HT-29 (cell line): ENCODE measurements at regions not wholly inside any gene's neighbourhood (a gene's known extent, or its start where the extent isn't known, plus 50 kb on each side); places are given as distances from the start of the nearest gene placed in this dataset.
"Not testable (repeated sequence)": the region's sequence is repeated elsewhere in the genome, so short reads cannot be mapped to it uniquely, and the experiment has no call there.

ENCODE experiments used
- DNase-seq: peaks from one replicate; pipeline ENCODE4 v3.0.0-alpha.2; 2015; ENCODE audit warnings: low spot score

DNA sequence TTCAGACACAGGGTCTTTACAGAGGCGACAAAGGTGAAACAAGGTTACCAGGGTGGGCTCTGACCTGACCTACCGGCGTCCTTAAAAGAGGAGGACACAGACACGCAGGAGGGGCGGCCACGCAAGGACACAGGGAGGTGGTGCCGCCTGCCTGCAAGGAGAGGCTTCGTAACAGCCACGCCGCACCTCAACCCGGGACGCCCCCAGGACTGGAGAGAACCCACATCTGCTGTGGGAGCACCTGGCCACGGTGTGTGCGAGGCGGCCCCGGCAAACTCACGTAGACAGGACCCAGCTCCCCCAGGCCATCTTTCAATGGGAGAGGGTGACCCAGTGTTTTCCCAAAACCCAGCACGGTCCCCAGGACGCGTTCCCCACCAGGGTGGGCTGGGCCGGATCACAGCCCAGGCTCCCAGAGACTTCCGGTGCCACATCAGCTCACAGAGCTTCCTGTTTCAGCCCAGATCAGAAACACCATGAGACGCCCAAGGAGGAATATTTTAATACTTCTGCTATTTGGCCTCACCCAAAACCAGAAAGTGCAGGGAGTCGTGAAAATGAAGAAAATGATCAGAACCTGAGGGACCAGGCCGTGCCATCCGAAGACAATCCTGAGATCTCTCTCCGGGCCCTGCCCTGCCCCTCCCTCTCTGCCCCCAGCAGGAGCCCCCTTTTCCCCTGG lies 5417.4 kb upstream of the TPTE start:
- not testable (repeated sequence) for DNase-seq

DNA sequence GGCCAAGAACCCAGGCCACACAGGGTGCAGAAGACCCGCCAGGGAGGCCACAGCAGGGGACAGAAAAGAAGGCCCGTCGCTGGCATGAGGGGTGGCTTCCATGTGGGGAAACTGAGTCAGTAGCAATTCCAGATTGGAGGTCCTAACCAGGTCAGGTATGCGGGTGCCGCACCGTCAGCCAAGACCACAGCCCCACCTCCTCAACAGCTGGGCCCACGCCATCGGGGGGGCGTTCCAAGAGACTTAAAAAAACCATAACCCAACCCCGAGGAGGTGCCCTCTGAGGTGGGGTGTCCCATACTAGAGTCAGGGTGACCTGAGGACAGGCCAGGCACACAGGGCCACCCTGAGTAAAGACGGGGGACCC lies 5416.8 kb upstream of the TPTE start:
- not testable (repeated sequence) for DNase-seq

DNA sequence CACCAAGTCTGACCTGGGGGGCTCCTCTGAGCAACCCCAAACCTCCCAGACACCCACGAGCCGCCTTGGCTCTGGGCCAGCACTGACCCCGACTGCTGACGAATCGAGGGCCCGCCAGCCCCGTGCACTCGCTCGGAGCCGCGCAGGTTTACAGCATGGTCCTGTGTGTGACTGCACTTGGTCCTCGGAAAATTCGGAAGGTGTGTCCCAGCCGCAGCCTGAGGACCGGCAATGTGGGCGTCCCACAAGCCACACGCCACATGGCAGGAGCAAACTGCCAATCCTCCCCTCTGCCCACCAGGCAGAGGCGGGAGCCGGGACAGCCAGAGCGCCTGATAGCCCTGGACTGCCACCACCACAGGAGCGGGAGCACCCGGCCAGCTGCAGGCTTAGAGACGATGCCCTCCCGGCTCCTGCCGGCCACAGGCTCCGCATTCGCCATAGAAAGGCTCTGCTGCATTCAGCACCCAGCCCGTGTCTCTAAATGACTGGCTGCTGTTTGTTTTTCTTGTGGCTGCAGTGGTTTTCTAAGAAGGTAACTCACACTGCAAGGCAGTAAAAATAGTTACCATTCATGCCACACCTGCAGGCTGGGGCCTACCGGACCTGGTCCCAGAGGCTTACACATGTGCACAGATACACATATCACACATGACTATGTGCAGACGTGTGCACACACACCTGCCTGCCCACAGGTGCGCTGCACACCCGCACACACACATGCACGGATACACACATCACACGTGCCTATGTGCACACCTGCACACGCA lies 5415.3 kb upstream of the TPTE start:
- not testable (repeated sequence) for DNase-seq

DNA sequence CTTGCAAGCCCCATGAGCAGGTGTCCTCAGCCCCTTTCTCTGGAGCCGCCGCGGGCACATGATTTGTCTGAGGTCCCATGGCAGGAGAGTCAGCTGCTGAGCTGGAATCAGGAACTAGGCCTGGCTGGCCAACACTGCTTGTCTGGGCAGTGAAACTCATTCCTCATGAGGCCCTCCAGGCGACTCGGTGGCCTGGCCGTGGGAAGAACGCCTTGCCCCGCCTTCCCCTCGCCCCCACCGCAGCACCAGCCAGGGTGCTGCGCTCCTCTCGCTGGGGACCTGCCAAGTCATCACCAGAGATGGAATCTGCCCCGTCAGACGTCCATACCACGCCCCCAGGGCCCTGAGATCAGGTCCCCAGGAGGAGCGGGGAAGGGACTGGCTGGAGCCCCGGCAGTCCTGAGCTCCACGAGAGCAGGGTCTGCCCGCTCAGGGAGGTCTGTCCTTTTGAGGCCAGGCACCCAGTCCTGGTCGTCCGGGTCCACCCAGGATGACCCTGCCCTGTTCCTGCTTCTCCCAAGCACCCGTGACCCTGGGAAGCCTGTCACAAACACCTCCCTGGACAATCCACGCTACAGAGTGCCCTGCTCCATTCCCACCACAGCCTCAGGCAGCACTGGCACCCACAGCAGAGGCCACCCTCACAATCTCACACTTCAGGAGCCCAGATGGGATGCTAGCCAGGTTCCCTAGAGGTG lies 5414.5 kb upstream of the TPTE start:
- DNase-seq = not testable (repeated sequence)

DNA sequence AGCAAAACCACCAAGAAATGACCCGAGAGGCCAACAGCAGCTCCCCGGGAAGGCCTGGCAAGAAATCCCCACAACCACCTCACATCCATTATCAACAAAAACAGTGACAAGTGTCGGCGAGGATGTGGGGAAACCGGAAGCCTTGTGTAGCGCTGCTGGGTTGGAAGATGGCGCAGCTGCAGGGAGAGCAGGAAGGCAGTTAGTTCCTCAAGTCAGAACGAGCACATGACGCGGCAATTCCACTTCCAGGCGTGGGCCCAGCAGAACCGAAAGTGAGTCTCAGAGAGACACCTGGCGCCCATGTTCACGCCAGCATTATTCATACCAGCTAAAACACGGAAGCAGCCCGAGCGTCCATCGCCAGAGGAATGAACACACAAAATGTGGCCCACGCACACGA lies 5413.7 kb upstream of the TPTE start:
- not testable (repeated sequence) for DNase-seq

DNA sequence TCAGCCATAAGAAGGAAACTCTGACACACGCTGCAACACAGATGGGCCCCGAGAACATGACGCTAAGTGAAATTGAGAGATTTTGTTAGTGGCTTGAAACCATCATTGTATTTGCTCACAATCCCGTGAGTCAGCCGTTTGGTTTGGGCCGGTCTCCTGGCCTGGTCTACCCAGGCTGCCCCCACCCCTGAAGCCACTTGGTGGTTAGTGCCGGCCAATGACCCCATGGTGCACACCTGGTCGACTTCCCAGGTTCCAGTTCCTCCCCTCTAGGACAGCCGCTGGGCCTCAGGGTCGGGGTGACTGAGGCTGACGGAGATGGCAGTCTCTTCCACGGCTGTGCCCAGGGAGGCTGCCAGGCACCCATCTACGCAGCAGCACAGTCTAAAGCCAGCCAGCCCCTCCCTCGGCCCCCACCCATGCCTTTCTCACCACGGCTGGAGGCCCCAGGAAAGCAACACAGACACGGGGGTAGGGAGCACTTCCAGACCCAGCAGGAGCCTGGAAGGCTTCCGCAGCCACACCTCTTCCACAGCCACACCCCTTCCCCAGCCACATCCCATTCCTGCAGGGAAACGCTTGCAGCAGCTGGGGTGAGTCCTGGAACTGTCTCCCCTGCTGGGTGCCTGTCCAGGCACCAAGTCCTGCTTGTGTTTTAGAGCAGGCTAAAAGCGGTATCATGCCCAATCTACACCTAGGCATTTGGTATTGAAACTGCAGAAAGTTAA lies 5413.2 kb upstream of the TPTE start:
- DNase-seq = not testable (repeated sequence)

DNA sequence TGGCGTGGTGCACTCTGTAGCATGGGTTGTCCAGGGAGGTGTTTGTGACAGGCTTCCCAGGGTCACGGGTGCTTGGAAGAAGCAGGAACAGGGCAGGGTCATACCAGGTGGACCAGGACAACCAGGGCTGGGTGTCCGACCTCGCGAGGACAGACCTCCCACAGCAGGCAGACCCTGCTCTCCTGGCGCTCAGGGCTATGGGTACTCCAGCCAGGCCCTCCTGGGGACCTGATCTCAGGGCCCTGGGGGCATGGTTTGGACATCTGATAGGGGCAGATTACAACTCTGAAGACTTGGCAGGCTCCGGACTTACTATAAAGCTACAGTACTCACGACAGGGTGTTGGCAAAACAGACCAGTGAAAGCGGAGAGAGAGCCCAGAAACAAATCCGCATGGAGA lies 5410.2 kb upstream of the TPTE start:
- not testable (repeated sequence) for DNase-seq

DNA sequence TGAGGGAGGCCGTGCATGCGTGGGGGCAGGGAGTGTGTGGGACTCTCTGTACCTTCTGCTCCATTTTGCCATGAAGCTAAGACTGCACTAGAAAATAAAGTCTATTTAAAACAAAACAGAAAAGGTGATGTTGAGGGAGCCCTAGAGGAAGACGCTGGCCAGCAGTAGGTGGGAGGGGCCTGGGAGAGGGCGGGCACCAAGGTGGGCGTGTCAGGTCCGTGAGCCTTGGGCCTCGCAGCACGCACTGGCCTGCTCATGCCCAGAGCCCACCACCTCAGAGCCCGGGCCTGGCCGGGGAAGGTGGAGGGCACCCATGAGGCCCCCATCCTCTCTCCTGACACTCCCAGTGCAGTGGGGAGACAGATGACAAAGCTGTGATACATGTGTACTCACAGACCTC lies 5408.3 kb upstream of the TPTE start:
- not testable (repeated sequence) for DNase-seq

DNA sequence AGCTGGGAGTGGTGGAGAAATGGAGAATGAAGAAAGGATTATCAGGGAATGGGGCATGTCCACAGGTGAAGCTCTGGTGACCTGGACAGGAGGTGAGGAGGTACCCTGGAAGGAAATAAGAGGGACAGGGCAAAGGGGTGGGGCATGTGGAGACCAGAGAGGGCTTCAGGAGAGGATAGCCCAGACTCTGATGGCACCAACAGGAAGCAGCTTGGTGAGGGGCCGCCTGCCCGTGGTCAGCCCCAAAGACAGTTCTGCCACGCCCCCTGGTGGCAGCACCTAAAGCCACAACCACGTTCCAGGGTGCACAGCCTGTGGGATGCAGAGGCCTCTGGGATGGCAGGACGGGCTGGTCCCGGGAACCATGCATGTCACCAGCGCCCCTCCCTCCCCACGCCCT lies 5406.9 kb upstream of the TPTE start:
- not testable (repeated sequence) for DNase-seq

DNA sequence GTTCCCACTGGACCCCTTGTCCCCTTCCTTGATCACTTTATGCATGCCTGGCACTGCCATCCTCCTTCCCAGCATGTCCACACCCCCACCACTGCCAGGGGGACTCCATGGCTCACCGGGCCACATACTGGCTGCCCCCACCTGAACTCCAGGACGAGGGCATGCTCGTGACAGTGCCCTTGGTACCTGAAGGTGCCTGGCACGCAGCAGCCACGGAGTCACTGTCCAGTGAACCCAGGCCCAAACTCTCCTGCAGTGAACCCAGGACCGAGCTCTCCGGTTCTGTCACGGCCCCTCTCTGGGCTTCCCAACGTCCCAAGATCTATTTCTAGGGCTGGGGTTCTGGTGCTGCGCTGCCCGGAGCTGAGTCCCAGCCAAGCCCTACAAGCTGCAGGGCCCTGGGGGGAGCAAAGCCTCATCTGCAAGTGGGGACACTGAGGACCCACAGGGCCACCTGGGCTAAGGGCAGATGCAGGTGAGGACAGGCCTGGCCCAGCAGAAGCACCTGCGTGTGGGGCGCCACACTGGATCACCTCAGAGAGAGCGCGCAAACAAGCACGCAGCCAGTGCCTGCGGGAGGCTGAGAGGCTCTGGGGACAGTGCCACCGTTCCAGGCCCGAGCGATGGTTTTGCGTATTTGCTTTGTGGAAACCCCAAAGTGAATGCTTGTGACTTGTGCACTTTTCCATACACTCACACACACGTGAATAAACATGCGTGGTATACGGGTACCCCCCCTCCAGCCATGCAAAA lies 5406.3 kb upstream of the TPTE start:
- DNase-seq = not testable (repeated sequence)

DNA sequence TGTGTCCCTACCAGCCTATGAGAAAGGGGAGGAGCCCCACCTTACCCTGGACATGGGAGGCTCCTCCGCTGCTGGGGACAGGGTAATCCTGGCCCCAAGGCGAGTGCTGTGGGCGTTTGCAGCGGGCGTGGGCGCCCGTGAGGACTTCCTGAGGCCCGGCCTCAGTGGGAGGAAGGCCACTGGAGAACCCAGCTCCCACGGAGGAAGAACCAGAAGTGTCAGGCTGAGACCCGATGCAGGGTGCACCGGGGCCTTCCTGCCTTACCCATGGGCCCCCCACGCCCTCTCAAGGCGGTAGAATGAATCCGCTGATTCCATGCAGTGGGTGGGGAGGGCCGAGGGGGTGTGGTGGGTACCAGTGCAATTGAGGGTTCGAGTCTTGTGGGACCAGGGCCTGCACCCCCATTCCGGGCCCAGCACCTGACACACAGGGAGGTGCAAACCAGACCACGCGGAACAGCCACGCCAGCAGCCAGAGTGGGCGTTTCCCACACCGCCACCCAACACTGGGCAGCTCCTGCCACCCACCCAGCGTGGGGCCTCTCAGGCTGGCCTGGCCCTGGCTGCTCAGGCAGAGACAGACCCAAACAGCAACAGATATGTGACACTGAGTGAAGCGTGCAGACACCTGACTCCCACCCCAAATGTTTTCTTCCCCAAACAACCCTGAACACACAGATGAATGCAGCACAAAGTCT lies 5405.6 kb upstream of the TPTE start:
- DNase-seq = not testable (repeated sequence)

DNA sequence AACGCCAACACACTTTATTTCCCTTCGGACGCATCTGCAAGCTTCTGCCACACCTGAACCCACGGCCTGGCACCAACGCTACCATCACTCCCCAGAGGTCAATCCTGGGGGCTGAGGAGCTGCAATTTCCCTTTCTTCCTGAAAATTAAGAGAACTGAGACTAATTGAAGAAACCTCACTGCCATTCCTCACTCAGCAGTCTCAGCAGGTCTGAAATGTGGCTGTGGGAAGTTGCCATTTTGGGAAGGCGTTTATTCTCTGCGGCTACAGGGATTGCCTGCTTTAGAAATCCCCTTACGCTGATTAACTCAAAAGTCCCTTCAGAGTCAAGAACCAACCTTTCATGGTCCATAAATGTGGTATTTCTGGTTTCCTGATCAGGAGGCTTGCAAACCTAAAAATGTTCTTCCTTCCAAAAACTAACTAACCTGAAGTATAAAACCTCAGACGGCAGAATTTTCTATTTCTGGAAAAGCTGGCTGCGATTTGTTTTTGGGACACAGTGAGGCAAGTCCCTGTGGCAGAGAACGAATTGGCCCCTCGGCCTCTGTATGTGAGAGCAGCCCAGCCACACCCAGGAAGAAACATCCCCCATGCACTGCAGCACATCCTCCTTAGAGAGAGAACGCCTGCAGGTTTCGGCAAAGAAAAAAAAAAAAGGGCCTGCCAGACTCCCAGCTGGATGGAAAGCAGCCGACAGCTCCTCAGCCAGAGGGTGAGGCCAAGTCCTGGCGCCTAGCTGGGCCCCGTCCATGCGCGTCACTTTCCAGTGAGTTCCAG lies 5404.8 kb upstream of the TPTE start:
- DNase-seq = not testable (repeated sequence)

DNA sequence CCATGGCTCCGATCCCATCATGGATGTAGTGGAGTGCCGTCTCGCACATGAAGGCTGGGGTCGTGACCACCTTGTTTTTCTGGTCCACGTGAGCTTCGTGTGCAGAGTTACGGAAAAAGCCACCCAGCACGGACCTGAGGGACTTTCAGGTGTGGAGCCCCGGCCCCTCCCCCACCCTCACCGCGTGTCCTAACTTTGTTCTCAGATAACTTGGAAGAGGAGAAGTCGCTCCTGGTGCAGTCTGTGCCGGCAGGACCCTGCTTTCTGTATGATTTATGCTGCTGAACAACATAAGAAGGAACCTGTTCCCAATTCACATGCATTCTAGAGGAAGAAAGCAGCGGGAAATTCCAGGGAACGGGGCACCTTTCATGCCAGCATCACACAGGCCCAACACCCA lies 5404.2 kb upstream of the TPTE start:
- not testable (repeated sequence) for DNase-seq

DNA sequence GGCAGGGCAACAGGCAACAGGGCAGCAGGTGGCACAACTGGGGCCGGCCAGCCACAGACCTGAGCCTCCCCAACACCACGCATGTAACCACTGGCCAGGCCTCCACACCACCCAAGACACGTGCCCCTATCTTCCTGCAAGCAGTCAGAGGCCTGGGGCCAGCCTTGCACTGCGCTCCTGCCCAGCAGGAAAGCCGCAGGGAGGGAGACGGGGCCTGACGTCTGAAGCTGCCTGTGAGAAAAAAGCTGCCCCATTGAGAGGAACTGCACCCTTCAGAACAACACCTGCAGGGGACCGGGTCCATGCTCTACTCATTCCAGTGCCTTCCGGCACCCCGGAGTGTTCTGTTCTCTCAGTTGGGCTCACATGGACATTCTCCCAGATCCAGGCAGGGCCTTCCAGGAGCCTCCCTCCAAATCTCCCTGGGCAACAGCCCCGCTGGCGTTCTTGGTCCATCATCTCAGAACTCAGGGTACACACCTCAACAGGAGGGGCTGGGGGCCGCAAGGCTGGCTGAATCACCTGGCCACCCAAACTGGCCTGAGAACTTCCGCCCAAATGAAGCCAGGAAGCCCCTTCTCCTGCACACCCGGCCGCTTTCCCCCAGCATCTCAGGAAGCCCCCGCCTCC lies 5403.6 kb upstream of the TPTE start:
- not testable (repeated sequence) for DNase-seq

DNA sequence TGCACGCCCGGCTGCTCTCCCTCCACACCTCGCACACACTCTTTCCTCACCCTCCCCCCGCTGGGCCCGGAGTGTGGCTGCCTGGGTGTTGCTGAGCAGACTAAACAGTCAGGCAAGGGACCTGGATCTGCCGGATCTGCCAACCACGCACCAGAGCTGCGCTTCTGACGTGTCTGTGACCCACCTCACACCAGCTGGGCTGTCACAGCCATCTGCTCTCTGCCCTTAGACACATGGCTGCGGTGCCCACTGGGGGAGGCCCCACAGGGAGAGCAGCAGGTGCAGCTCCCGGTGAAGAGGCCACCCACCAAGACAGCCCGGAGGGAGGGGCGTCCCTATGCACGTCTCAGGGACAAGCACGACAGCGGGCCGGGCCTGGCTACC lies 5403.1 kb upstream of the TPTE start:
- not testable (repeated sequence) for DNase-seq

DNA sequence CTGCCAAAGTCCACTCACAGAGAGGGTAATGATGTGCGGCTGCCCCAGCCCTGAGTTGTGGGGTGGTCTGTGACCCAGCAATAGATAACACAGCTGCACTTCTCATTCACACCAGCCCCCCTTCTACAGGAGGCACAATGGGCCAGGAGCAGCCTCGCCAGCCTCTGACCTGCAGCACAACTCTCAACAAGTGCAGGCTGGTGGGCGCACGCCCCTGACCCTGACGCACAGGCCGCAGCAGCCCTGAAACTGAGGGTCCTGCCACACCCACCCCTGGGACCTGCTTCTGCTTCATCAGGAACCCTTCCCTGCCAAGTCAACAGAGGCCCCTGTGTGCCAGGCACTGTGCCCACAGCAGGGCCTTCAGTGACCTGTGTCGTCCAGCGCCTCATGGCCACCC lies 5402.2 kb upstream of the TPTE start:
- DNase-seq = not testable (repeated sequence)

DNA sequence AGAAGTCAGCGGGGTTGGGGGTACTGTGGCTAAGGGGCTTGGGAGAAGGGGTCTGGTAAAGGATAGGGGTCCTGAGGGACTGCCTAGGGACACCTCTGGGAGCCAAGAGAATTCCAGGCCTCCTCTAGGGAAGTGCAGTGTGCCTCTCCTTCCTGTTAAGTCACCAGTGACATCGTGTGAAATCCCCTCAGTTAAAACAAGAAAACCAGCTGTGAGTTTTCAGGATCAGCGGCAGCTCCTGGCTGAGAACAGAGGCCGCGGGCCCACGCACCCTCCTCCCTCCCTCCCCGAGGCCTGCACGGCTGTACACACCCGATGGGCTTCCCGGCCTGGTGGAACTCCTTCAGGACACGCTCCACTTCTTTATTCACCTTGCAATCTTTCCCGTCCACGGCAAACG lies 5400.0 kb upstream of the TPTE start:
- not testable (repeated sequence) for DNase-seq

DNA sequence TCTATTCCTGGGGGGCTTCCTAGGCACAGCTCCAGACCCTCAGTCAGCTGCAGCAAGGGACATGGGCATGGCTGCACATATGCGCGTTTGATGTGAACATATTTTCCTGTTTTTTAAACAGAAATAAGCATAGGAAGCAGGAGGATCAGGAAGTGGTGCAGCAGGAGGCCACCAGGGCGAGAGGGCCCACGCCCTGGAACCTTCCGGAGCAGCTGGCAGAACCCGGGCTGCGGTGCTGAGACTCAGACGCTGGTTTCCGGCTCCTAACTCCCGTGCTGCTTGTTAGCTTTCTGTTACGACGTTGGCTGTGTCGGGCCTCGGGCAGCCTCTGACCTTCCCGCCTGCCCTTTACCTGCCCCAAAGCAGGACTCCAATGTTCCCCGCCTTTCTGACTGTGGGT lies 5399.5 kb upstream of the TPTE start:
- DNase-seq = not testable (repeated sequence)

DNA sequence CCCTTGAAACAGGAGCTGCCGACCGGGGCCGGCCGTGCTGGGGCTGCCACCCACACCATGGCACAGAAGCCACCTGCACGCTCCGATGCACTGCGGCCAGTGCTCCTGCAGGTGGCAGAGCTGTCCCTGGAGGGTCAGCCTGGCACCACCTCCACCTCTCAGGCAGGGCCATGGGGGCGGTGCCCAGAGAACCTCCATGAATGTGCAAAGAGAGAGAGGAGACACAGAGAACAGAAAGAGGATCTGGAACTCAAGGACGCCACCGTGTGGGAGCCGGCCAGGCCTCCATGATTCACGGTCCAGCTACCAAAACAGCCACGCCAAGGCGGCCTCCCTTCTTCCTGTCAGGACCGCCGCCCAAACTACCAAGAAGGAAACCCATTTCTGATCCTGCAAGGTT lies 5397.7 kb upstream of the TPTE start:
- DNase-seq = not testable (repeated sequence)
